CD4-positive, alpha-beta T cell treated with Interleukin-12 subunit alpha and Interleukin-12 subunit beta, for 1 hour (primary cell): ENCODE measurements at regions not wholly inside any gene's neighbourhood (a gene's known extent, or its start where the extent isn't known, plus 50 kb on each side); places are given as distances from the start of the nearest gene placed in this dataset.

ENCODE experiments used
- DNase-seq: peaks from one replicate; pipeline ENCODE4 v3.0.0-alpha.2; 2020

- DNase-seq, result no peak
Measured at GRCh38 chr6:146887447-146888077, 288.8 kb downstream of the ADGB start.

- no peak for DNase-seq
Measured at GRCh38 chr6:146889303-146889702, 290.5 kb downstream of the ADGB start.

GRCh38 chr6:146890172-146890571 lies 291.4 kb downstream of the ADGB start:
- no peak for DNase-seq

GRCh38 chr6:146890644-146891434 lies 292.1 kb downstream of the ADGB start:
- no peak for DNase-seq

- no peak for DNase-seq
Measured at GRCh38 chr6:146891615-146892265, 293.0 kb downstream of the ADGB start.

DNA sequence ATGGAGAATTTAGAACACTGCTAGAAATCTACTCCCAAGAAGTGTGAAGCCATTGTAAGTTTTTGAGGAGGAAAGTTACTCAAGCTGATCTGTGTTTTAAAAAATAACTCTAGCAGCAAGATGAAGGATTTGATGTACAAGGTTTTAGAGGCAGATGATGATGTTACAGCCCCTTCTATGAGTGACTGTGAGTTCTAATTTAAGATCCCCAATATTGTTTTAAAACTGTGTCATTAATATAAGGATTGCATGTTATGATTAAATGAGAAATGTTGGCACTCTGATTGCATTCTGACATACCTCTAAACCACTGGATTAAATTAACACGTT lies 293.5 kb downstream of the ADGB start:
- no peak for DNase-seq

GRCh38 chr6:146892613-146893401 lies 294.0 kb downstream of the ADGB start:
- no peak for DNase-seq

- no peak for DNase-seq
Measured at GRCh38 chr6:146893690-146894089, 294.9 kb downstream of the ADGB start.

DNA sequence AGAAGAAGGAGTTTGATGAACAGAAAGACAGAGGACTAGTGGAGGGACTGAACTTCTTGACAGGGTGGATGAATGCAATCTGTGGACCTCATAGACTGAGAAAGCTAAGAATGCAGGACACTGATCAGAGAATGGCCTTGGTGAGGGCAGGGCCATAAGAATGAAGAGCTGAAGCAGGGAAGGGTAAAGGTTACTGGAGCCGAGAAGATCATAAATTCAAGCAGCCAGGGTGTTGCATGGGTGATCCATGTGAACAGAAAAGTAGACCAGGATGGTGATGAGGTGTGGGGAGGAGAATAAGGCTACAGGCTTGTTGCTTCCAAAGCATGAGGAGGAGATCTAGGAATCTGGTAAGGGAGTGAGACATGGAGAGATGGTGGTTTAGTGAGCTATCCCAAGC lies 295.9 kb downstream of the ADGB start:
- no peak for DNase-seq

DNA sequence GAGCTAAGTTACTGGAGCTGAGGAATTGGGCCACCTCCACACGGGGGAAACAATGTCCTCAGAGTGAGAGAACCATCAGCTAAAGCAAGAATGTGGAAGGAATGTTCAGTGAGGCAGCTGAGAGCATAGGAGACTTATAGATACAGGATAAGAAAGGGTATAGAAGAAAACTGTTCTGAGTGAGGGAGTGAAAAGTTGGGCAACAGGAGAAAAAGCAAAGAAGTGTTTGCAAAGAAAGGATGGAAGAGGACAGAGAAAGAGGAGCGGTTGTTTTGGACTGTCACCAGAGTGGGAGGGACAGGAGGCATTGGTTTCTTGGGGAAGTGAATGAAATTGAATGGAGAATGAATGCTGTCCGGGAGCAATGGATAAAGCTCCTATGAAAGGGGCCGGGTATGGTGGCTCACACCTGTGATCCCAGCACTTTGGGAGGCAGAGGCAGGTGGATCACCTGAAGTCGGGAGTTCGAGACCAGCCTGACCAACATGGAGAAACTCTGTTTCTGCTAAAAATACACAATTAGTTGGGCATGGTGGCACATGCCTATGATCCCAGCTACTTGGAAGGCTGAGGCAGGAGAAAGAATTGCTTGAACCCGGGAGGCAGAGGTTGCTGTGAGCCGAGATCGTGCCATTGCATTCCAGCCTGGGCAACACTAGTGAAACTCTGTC lies 296.5 kb downstream of the ADGB start:
- DNase-seq, result no peak

DNA sequence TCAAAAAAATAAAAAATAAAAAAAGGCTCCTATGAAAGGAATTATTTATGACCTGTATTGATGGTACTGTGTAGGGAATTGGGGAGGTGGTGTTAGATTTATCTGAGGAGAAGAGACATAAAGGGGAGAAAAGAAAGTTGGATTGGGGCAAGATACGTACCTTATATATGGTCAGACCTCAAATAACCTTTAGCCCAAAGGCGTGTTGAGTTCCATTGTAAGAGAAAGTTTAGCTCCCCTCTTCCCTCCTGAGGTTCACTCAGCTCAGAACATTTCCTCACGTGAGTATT lies 296.9 kb downstream of the ADGB start:
- no peak for DNase-seq

DNA sequence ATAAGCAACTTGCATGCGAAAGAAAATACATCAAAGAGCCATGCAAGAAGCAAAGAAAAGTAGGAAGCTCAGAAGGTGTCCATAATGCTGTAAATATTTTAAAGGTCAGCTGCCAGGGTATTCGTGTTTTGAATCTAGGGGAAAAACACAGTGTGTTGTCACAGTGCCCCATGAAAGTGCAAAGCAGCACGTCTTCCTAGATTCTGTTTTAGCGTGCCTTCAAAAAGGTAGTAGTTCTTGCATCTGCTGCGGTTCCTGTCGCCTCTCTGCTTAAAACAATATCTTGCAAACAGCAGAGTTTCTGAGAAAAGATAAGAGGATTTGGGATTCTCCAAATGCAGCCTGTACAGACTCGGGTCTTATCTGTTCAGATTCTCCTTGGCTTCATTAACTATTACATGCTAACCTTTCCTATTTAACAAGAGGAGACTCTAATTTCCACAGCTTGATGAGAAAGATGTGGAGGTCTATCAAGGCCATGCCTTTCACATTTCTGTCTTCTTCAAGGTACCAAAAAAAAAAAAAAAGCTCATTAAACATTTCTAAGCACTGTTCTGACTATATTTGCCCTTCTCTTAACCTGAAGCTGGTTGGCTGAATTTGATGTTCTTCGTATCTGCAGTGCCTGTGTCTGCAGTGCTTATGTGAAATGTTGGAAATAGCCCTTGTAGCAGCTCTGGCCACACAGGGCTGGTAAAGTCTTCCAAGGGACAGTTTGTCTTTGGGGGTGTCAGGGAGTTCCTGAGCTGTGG lies 297.5 kb downstream of the ADGB start:
- no peak for DNase-seq

DNA sequence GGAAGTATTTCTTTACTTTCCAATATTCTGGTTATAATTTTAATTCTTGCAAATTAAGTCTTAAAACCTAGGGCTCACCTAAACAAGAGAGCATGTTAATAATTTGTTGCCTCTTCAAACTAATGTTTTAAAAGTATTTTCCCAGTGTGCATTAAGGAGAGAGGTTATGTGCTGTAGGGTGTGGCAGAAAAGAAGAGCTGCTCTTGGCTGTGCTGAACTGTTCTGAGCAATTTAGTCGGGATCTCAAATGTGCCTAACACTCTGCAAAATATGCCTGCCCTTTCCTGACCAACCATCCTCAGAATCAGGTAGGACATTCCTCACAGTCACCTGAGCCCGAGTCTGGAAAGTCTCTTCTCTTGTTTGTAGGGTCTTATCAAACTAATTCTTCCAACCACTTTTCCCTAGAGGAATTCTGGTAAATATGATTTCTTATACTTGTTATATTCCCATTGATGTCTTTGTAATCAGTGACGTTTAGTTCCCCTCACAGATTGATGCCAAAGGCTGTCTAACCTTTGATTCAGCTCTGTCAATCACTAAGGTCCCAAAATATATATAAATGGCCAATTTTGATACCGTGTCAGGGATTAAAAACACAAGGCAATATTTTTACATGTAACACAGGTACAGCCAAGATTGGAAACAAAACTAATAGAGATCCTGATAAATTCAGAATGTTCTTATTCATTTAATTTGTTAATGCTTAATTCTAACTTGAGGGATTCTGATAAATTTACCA lies 298.4 kb downstream of the ADGB start:
- no peak for DNase-seq

- no peak for DNase-seq
Measured at GRCh38 chr6:146898069-146898887, 299.5 kb downstream of the ADGB start.

- no peak for DNase-seq
Measured at GRCh38 chr6:146898888-146899227, 300.1 kb downstream of the ADGB start.

DNA sequence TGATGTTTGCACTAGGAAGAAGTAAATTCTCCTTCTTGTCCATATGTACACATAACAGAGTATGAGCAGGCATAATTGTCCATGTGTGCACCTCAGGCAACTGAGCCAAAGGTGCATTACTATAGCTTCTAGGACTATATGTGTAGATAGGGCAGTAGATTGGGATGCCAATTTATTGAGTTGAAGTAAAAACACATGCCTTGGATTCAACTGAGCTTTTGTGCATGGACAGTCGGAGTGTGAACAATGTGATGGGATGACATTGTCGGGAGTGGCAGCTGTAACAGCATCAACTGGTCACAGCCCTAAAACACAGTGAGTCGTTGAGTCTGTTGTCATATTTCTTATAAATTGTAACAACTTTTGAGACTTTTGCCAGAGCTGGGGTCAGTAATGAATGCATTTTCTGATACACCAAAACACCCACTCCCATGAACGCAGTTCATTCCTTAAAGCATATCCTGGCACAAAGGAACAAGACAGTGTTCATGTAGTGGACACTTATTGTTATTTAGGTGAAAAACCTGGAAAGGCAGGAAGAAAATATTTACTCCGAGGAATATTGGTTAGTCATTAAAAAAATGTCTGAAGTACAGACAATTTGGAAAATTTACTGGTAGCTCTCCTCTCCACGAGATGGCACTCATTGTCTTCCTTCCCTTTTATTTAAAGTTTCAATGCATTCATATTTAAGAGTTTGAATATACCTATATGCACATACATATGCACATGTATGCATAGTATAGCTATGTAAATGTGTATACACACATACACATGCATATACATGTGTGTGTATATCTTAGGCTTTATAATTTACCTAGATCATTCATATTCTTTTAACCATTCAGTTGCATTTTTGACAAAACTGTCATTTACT lies 302.0 kb upstream of the STXBP5 start:
- no peak for DNase-seq

DNA sequence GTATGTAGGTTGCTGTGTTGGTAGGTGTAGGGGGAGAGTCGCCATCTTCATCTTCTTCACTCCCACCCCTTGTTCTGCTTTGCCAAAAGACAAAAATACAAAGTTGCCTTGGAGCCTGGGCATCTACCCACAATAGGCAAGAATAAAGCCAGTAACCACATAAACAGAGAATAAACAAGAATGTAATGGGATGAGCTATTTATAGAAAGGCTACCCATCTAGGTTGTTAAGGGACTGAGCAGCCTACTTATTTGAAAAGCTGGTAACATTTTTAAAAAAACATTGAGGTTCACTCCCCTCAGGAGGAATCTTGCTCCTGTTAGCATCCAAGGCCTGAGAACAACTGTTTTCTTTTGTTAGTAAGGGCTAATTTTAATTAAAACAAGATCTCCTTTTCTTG lies 301.4 kb upstream of the STXBP5 start:
- no peak for DNase-seq

GRCh38 chr6:146903451-146903850 lies 300.8 kb upstream of the STXBP5 start:
- no peak for DNase-seq

DNA sequence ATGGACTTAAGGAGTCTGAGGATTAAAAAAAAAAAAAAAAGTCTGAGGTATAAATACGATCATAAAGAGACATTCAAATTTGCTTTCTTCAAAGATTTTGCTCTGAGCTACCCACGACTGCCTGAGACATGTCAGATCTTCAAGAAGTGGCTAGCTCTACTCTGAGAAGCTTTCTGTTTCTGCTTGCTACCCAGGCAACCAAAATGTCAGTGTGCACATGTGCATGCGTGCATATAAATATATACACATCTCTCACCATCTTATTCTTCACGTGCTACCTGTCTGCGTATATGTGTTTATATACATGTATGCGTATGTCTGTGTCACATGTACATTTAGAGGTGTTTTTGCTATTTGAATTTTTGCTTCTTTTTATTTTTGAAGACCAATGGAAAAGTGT lies 299.6 kb upstream of the STXBP5 start:
- DNase-seq, result no peak

DNA sequence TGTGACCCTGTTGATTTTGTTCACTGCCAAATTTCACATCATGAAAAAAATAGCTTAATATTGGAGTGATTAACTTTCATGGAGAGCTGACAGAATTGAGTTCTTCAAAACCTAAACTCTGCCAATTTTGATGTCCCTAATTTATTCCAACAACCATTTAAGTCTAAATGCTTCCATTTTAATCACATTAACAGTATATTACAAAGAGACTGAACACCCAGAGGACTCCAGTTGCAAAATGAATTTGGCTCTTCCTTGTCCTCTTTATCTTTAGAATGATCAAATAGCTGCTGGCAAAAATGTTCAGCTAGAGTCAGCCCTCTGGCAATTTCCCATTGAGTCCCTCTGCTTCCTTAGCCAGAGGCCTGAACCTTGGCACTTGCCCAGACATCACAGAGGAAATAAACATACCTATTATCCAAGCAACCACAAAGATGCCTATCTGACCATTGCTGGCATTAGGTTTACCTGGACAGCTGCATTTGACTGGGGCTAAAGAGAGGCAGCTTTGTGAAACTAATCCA lies 299.0 kb upstream of the STXBP5 start:
- no peak for DNase-seq
